HEK293 (cell line): ENCODE measurements at regions not wholly inside any gene's neighbourhood (a gene's known extent, or its start where the extent isn't known, plus 50 kb on each side); places are given as distances from the start of the nearest gene placed in this dataset.

Experiments
- CTCF ChIA-PET: fragments of 350-600 bp; formaldehyde crosslinking; extraction: SDS; loops from one replicate; lab custom pipeline; 2021; ENCODE audit warnings: antibody characterized with exemption; lab: Yijun Ruan, JAX
- POLR2A ChIA-PET: fragments of 300-600 bp; formaldehyde crosslinking; extraction: SDS; loops from one replicate; lab custom pipeline; 2020; ENCODE audit warnings: antibody characterized with exemption, inconsistent platforms; lab: Yijun Ruan, JAX
- H3K27ac ChIP-seq: fragments of 200-500 bp; sonication (Bioruptor generic); 2 replicates; pipeline ENCODE4 v1.5.1; 2014; ENCODE audit warnings: low read depth, low read length, control low read depth, inconsistent platforms; ENCODE audit errors: extremely low read depth
- H3K36me3 ChIP-seq, 2 experiments: fragments of 200-500 bp in 1 of 2; sonication (Bioruptor generic) in 1 of 2; 1 replicate in 1 of 2; 2 replicates in 1 of 2; pipeline ENCODE4 v1.5.1; 2014 to 2017; ENCODE audit warnings: inconsistent platforms in 2 of 2, low read length in 2 of 2; ENCODE audit not compliant: control insufficient read depth in 2 of 2, insufficient read depth in 1 of 2
- H3K4me1 ChIP-seq: fragments of 200-500 bp; sonication (Bioruptor generic); 2 replicates; pipeline ENCODE4 v1.5.1; 2014; ENCODE audit warnings: mild to moderate bottlenecking, low read length, inconsistent platforms; ENCODE audit not compliant: control insufficient read depth, insufficient read depth
- H3K4me3 ChIP-seq: 2 replicates; pipeline ENCODE4 v1.5.1; 2011; ENCODE audit warnings: low read depth, mild to moderate bottlenecking, control low read depth, low read length, moderate library complexity
- H3K9me3 ChIP-seq: fragments of 200-500 bp; sonication (Bioruptor generic); 2 replicates; pipeline ENCODE4 v1.5.1; 2014; ENCODE audit warnings: low read depth, low read length, inconsistent platforms; ENCODE audit not compliant: control insufficient read depth, insufficient read depth
- MZF1 ChIP-seq: fragments of 450-650 bp; formaldehyde crosslinking; IDR thresholded peaks from 2 replicates; pipeline ENCODE4 v1.5.1; 2017; ENCODE audit warnings: missing biosample characterization, missing genetic modification characterization, borderline replicate concordance
- ZFP69B ChIP-seq: fragments of 450-650 bp; formaldehyde crosslinking; IDR thresholded peaks from 2 replicates; pipeline ENCODE4 v1.5.1; 2016; ENCODE audit warnings: missing biosample characterization, missing genetic modification characterization
- ZNF114 ChIP-seq: fragments of 450-650 bp; formaldehyde crosslinking; IDR thresholded peaks from 2 replicates; pipeline ENCODE4 v1.5.0; 2017; ENCODE audit warnings: missing biosample characterization, missing genetic modification characterization
- ZNF138 ChIP-seq: fragments of 450-650 bp; formaldehyde crosslinking; IDR thresholded peaks from 2 replicates; pipeline ENCODE4 v1.5.1; 2016; ENCODE audit warnings: missing biosample characterization, missing genetic modification characterization, borderline replicate concordance
- ZNF202 ChIP-seq: fragments of 450-650 bp; formaldehyde crosslinking; IDR thresholded peaks from 2 replicates; pipeline ENCODE4 v1.5.1; 2016; ENCODE audit warnings: missing biosample characterization, missing genetic modification characterization, borderline replicate concordance
- ZNF341 ChIP-seq: fragments of 450-650 bp; formaldehyde crosslinking; IDR thresholded peaks from 2 replicates; pipeline ENCODE4; 2016; ENCODE audit warnings: low read depth, missing biosample characterization, missing genetic modification characterization
- ZNF514 ChIP-seq: fragments of 450-650 bp; formaldehyde crosslinking; IDR thresholded peaks from 2 replicates; pipeline ENCODE4 v1.5.1; 2016; ENCODE audit warnings: missing biosample characterization, missing genetic modification characterization
- ZNF529 ChIP-seq: fragments of 450-650 bp; formaldehyde crosslinking; IDR thresholded peaks from 2 replicates; pipeline ENCODE4 v1.5.1; 2017; ENCODE audit warnings: missing genetic modification characterization, missing biosample characterization; ENCODE audit not compliant: insufficient replicate concordance
- ZNF558 ChIP-seq: fragments of 450-650 bp; formaldehyde crosslinking; IDR thresholded peaks from 2 replicates; pipeline ENCODE4 v1.5.1; 2016; ENCODE audit warnings: missing biosample characterization, missing genetic modification characterization
- ZNF585B ChIP-seq: fragments of 450-650 bp; formaldehyde crosslinking; IDR thresholded peaks from 2 replicates; pipeline ENCODE4 v1.5.1; 2016; ENCODE audit warnings: missing biosample characterization, missing genetic modification characterization
- ZNF658 ChIP-seq: fragments of 450-650 bp; formaldehyde crosslinking; IDR thresholded peaks from 2 replicates; pipeline ENCODE4; 2016; ENCODE audit warnings: missing biosample characterization, missing genetic modification characterization
- ZNF664 ChIP-seq: fragments of 450-650 bp; formaldehyde crosslinking; IDR thresholded peaks from 2 replicates; pipeline ENCODE4 v1.5.1; 2016; ENCODE audit warnings: missing biosample characterization, missing genetic modification characterization
- TF ChIP-seq, protein P1 (sequence below): fragments of 450-650 bp; formaldehyde crosslinking; IDR thresholded peaks from 2 replicates; pipeline ENCODE4 v1.5.1; 2016; ENCODE audit warnings: missing biosample characterization, missing genetic modification characterization, borderline replicate concordance
- TF ChIP-seq, protein P2 (sequence below): fragments of 450-650 bp; formaldehyde crosslinking; conservative IDR thresholded peaks from 2 replicates; pipeline ENCODE4 v1.5.1; 2016; ENCODE audit warnings: low read depth, missing biosample characterization, missing genetic modification characterization
- TF ChIP-seq, protein P3 (sequence below): fragments of 450-650 bp; formaldehyde crosslinking; IDR thresholded peaks from 2 replicates; pipeline ENCODE4 v1.5.1; 2016; ENCODE audit warnings: missing biosample characterization, missing genetic modification characterization
- TF ChIP-seq, protein P4 (sequence below): sonication (generic); formaldehyde crosslinking; IDR thresholded peaks from 2 replicates; pipeline ENCODE4 v1.8.1; 2022; ENCODE audit warnings: mild to moderate bottlenecking, moderate library complexity, missing genetic modification reagents

DNA sequence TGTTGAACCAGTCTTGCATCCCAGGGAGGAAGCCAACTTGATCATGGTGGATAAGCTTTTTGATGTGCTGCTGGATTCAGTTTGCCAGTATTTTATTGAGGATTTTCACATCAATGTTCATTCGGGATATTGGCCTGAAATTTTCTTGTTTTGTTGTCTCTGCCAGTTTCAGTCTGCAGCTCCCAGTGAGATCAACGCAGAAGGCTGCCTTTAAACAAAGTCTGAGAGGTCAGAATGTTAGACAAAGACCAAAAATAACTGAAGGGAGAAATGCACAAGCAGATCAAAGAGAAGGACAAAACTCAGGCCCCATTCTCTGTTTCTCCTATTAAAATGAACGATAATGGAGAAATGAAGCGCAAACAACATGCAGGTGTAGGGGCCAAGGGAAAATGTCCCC is 170.4 kb downstream of the NHLRC3 start:
- Histone ChIP-seq H3K36me3 (no peaks in the 10 kb centered on the region), H3K9me3 (no peaks in the 10 kb centered on the region), H3K27ac (no peak overlapping the region), H3K4me3 (no peak overlapping the region), H3K4me1 (no peaks in the 10 kb centered on the region)
- TF ChIP-seq, protein P1, sequence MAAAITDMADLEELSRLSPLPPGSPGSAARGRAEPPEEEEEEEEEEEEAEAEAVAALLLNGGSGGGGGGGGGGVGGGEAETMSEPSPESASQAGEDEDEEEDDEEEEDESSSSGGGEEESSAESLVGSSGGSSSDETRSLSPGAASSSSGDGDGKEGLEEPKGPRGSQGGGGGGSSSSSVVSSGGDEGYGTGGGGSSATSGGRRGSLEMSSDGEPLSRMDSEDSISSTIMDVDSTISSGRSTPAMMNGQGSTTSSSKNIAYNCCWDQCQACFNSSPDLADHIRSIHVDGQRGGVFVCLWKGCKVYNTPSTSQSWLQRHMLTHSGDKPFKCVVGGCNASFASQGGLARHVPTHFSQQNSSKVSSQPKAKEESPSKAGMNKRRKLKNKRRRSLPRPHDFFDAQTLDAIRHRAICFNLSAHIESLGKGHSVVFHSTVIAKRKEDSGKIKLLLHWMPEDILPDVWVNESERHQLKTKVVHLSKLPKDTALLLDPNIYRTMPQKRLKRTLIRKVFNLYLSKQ (tag by site-specific recombination): no peak
- POLR2A ChIA-PET: no interaction called here
- CTCF ChIA-PET: no interaction called here

DNA sequence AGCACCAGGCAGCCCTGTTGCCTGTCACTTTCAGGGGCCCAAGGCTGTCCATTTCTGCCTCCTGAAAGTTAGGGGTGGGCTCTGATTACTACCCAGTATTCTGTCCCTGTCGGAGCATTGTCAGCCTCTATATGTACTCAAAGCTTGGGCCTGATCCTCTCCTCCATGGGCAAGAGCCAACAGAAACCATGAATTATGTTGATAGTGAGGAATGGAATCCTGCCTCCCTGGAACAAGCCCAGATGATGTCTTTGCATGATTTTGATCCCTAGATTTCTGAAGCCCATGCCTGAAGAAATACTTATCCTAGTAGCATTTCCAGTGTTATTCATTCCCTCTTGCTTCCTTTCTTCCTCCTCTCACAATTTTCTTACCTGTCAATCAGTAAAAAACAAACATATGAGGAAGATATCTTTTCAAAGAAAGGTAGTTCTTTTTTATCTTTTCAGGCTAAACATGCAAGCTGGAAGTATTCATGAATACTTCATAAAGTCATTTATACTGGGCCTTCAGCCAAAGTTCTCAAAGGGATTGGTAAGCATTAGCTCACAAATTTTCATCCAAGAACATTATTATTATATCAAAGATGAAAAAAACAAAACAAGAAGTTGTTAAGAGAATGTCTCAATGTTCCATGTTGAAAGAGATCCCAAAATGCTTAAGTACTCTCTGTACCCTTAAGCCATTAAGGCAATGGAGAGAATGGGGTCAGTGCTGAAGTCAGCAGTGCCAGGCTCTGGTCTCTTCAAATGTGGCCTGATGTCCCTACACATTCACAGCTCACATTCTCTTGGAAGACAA is 171.7 kb downstream of the NHLRC3 start:
- CTCF ChIA-PET: interaction anchor here (0.6 kb wide), 1 partner anchor 493 kb away, joined by 3 read pairs; no protein-coding TSS in a partner anchor
- POLR2A ChIA-PET: no interaction called here
- TF ChIP-seq ZNF529 (tag by site-specific recombination) (no peak), ZNF658 (no peak), ZNF664 (tag by site-specific recombination) (no peak), ZNF138 (tag by site-specific recombination) (no peak), ZNF202 (no peak), ZNF341 (no peak), MZF1 (tag by site-specific recombination) (no peak), ZNF114 (no peak), ZNF558 (tag by site-specific recombination) (no peak), ZNF585B (tag by site-specific recombination) (no peak), ZNF514 (no peak), ZFP69B (tag by site-specific recombination) (no peak)
- TF ChIP-seq, protein P2, sequence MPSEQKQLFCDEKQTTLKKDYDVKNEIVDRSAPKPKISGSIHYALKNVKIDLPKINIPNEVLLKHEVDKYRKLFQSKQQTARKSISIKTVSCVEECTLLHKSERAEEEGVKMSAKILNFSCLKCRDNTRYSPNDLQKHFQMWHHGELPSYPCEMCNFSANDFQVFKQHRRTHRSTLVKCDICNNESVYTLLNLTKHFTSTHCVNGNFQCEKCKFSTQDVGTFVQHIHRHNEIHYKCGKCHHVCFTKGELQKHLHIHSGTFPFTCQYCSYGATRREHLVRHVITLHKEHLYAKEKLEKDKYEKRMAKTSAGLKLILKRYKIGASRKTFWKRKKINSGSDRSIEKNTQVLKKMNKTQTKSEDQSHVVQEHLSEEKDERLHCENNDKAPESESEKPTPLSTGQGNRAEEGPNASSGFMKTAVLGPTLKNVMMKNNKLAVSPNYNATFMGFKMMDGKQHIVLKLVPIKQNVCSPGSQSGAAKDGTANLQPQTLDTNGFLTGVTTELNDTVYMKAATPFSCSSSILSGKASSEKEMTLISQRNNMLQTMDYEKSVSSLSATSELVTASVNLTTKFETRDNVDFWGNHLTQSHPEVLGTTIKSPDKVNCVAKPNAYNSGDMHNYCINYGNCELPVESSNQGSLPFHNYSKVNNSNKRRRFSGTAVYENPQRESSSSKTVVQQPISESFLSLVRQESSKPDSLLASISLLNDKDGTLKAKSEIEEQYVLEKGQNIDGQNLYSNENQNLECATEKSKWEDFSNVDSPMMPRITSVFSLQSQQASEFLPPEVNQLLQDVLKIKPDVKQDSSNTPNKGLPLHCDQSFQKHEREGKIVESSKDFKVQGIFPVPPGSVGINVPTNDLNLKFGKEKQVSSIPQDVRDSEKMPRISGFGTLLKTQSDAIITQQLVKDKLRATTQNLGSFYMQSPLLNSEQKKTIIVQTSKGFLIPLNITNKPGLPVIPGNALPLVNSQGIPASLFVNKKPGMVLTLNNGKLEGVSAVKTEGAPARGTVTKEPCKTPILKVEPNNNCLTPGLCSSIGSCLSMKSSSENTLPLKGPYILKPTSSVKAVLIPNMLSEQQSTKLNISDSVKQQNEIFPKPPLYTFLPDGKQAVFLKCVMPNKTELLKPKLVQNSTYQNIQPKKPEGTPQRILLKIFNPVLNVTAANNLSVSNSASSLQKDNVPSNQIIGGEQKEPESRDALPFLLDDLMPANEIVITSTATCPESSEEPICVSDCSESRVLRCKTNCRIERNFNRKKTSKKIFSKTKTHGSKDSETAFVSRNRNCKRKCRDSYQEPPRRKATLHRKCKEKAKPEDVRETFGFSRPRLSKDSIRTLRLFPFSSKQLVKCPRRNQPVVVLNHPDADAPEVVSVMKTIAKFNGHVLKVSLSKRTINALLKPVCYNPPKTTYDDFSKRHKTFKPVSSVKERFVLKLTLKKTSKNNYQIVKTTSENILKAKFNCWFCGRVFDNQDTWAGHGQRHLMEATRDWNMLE (tag by site-specific recombination): no peak
- TF ChIP-seq, protein P3, sequence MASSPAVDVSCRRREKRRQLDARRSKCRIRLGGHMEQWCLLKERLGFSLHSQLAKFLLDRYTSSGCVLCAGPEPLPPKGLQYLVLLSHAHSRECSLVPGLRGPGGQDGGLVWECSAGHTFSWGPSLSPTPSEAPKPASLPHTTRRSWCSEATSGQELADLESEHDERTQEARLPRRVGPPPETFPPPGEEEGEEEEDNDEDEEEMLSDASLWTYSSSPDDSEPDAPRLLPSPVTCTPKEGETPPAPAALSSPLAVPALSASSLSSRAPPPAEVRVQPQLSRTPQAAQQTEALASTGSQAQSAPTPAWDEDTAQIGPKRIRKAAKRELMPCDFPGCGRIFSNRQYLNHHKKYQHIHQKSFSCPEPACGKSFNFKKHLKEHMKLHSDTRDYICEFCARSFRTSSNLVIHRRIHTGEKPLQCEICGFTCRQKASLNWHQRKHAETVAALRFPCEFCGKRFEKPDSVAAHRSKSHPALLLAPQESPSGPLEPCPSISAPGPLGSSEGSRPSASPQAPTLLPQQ: no peak
- TF ChIP-seq, protein P4, sequence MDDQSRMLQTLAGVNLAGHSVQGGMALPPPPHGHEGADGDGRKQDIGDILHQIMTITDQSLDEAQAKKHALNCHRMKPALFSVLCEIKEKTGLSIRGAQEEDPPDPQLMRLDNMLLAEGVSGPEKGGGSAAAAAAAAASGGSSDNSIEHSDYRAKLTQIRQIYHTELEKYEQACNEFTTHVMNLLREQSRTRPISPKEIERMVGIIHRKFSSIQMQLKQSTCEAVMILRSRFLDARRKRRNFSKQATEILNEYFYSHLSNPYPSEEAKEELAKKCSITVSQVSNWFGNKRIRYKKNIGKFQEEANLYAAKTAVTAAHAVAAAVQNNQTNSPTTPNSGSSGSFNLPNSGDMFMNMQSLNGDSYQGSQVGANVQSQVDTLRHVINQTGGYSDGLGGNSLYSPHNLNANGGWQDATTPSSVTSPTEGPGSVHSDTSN (CRISPR knock-in tag): no peak

More for the DNA sequence above, 171.7 kb downstream of the NHLRC3 start:
- Histone ChIP-seq H3K36me3 (no peaks in the 10 kb centered on the region), H3K27ac (no peak overlapping the region), H3K9me3 (no peaks in the 10 kb centered on the region), H3K4me1 (no peaks in the 10 kb centered on the region), H3K4me3 (no peak overlapping the region)
